ENCODE measurements at regions not wholly inside any gene's neighbourhood (a gene's known extent, or its start where the extent isn't known, plus 50 kb on each side); places are given as distances from the start of the nearest gene placed in this dataset.

DNA sequence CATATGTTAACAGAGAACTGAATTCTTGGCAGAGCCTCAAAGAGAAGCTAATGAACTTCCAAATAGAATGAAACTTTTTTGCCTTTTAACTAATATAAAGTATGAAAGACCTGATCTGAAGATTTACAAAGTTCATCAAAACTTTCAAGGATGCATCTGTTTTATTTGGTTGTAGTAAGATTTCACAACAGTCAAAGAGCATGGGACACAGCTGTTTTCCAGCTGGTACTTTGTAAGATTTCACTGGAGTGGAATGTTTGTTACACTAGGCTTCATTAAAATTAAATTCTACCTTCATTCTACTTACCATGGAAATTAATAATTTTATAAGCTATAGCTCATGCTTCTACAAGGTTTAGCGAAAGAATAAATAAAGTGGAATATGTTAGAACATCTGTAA lies 351.2 kb downstream of the SLC6A15 start:
- Histone ChIP-seq H3K79me2 (ENCODE audit: insufficient read depth, low read length) (no peaks in the 10 kb centered on the region), H3K27me3 (ENCODE audit: control insufficient read depth in 2 of 2, insufficient read depth in 2 of 2, low read length in 2 of 2) (no peaks in the 10 kb centered on the region), H3K9ac (ENCODE audit: insufficient read depth, low read length, poor library complexity, severe bottlenecking) (no peak overlapping the region), H3K4me2 (replicated peaks; ENCODE audit: extremely low read depth, low read length, poor library complexity, severe bottlenecking) (no peak overlapping the region), H4K20me1 (ENCODE audit: insufficient read depth, low read length) (no peaks in the 10 kb centered on the region), H3K4me1 (ENCODE audit: control insufficient read depth in 1 of 2, insufficient read depth in 2 of 2, low read length in 2 of 2) (no peaks in the 10 kb centered on the region), H3K36me3 (replicated peaks in 1 of 2; ENCODE audit: control insufficient read depth in 1 of 2, insufficient read depth in 2 of 2, low read length in 2 of 2) (no peaks in the 10 kb centered on the region), H2AFZ (ENCODE audit: insufficient read depth, low read depth, low read length, poor library complexity, severe bottlenecking) (no peak overlapping the region), H3K4me3 (replicated peaks in 1 of 3; ENCODE audit: low read depth in 2 of 3, low read length in 3 of 3) (no peak overlapping the region), H3K27ac (ENCODE audit: low read depth in 1 of 2, low read length in 2 of 2) (no peak overlapping the region), H3K9me3 (replicated peaks in 1 of 2; ENCODE audit: control insufficient read depth in 1 of 2, insufficient read depth in 1 of 2, low read length in 2 of 2) (peaks cover 0 to 2% of the 10 kb centered on the region in 2 donors)
- TF ChIP-seq CTCF (IDR thresholded peaks at IDR 0.05): no peak
- H3K36me3 Mint-ChIP-seq: no peaks in the 10 kb centered on the region
- H3K27ac Mint-ChIP-seq: no peak overlapping the region
- H3K4me3 Mint-ChIP-seq: no peak overlapping the region
- intact Hi-C loops (cut with micrococcal nuclease): no loop called here
- WGBS (ENCODE audit: insufficient coverage): no CpG with 5 or more reads among the region's 1 CpG
- peaks cover 0 to 5% (median 0%) of the 10 kb centered on the region in 7 donors for H3K9me3 Mint-ChIP-seq
- H3K4me1 Mint-ChIP-seq: no peaks in the 10 kb centered on the region
- H3K27me3 Mint-ChIP-seq (ENCODE audit: low read depth in 3 of 3): no peaks in the 10 kb centered on the region
- DNase-seq: no peak

GRCh38 chr12:84554199-84554723 lies 358.3 kb downstream of the SLC6A15 start:
- H3K27ac Mint-ChIP-seq: no peak overlapping the region
- H4K20me1 ChIP-seq (ENCODE audit: insufficient read depth, low read length): no peaks in the 10 kb centered on the region
- no CpG with 5 or more reads among the region's 15 CpGs for WGBS (ENCODE audit: insufficient coverage)
- H3K9me3 Mint-ChIP-seq: peaks cover 0 to 6% (median 0%) of the 10 kb centered on the region in 7 donors
- no peak overlapping the region for H3K4me3 ChIP-seq (replicated peaks in 1 of 3; ENCODE audit: low read depth in 2 of 3, low read length in 3 of 3)
- H3K79me2 ChIP-seq (ENCODE audit: insufficient read depth, low read length): no peaks in the 10 kb centered on the region
- H3K36me3 Mint-ChIP-seq: no peaks in the 10 kb centered on the region
- no peaks in the 10 kb centered on the region for H3K4me1 ChIP-seq (ENCODE audit: control insufficient read depth in 1 of 2, insufficient read depth in 2 of 2, low read length in 2 of 2)
- H3K27me3 Mint-ChIP-seq (ENCODE audit: low read depth in 3 of 3): no peaks in the 10 kb centered on the region
- no peaks in the 10 kb centered on the region for H3K36me3 ChIP-seq (replicated peaks in 1 of 2; ENCODE audit: control insufficient read depth in 1 of 2, insufficient read depth in 2 of 2, low read length in 2 of 2)
- H3K4me3 Mint-ChIP-seq: no peak overlapping the region
- H3K4me2 ChIP-seq (replicated peaks; ENCODE audit: extremely low read depth, low read length, poor library complexity, severe bottlenecking): no peak overlapping the region
- H3K27ac ChIP-seq (ENCODE audit: low read depth in 1 of 2, low read length in 2 of 2): no peak overlapping the region
- H3K9me3 ChIP-seq (replicated peaks in 1 of 2; ENCODE audit: control insufficient read depth in 1 of 2, insufficient read depth in 1 of 2, low read length in 2 of 2): no peaks in the 10 kb centered on the region
- no peak for TF ChIP-seq CTCF (IDR thresholded peaks at IDR 0.05)
- intact Hi-C loops (cut with micrococcal nuclease): no loop called here
- DNase-seq: no peak
- no peaks in the 10 kb centered on the region for H3K4me1 Mint-ChIP-seq
- H2AFZ ChIP-seq (ENCODE audit: insufficient read depth, low read depth, low read length, poor library complexity, severe bottlenecking): no peak overlapping the region
- H3K9ac ChIP-seq (ENCODE audit: insufficient read depth, low read length, poor library complexity, severe bottlenecking): no peak overlapping the region
- H3K27me3 ChIP-seq (ENCODE audit: control insufficient read depth in 2 of 2, insufficient read depth in 2 of 2, low read length in 2 of 2): no peaks in the 10 kb centered on the region

All from CD14-positive monocyte (primary cell).